ENCODE measurements at regions not wholly inside any gene's neighbourhood (a gene's known extent, or its start where the extent isn't known, plus 50 kb on each side); places are given as distances from the start of the nearest gene placed in this dataset.

DNA sequence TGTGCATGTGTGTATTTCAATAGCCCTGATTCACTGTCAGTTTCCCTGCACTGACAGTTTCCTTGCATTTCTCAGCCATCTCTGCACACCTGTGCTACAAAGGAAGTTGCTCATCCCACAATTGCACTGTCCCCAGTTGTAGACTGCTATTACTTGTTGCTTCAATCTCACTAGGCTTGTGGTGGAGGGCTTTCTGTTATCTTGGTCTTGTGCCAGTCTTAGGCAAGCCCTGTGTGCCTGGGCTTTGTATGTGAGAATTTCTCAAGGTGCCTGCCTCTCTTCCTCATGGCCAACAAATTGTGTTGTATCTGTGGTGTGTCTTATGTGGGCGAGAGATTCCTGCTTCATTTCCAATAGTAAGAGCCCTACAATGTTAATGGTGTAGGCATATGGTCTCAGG is 467.4 kb downstream of the GRIA2 start:
- TF ChIP-seq, protein P1, sequence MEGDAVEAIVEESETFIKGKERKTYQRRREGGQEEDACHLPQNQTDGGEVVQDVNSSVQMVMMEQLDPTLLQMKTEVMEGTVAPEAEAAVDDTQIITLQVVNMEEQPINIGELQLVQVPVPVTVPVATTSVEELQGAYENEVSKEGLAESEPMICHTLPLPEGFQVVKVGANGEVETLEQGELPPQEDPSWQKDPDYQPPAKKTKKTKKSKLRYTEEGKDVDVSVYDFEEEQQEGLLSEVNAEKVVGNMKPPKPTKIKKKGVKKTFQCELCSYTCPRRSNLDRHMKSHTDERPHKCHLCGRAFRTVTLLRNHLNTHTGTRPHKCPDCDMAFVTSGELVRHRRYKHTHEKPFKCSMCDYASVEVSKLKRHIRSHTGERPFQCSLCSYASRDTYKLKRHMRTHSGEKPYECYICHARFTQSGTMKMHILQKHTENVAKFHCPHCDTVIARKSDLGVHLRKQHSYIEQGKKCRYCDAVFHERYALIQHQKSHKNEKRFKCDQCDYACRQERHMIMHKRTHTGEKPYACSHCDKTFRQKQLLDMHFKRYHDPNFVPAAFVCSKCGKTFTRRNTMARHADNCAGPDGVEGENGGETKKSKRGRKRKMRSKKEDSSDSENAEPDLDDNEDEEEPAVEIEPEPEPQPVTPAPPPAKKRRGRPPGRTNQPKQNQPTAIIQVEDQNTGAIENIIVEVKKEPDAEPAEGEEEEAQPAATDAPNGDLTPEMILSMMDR (IDR thresholded peaks at IDR 0.05) = no peak
- no peak for TF ChIP-seq POLR2A (IDR thresholded peaks at IDR 0.05)

Data from lower leg skin (tissue), 3 donors.